Suppressor macrophage treated with lipopolysaccharide for 4 hours (primary cell): ENCODE measurements at regions not wholly inside any gene's neighbourhood (a gene's known extent, or its start where the extent isn't known, plus 50 kb on each side); places are given as distances from the start of the nearest gene placed in this dataset.
"Not testable (repeated sequence)": the region's sequence is repeated elsewhere in the genome, so short reads cannot be mapped to it uniquely, and the experiment has no call there.

Source experiments
- DNase-seq: peaks from one replicate; pipeline ENCODE4 v3.0.0-alpha.2; 2020

GRCh38 chr16:64085296-64085695 is 1036.6 kb downstream of the CDH11 start:
- DNase-seq = no peak

GRCh38 chr16:64084706-64085105 is 1037.2 kb downstream of the CDH11 start:
- DNase-seq = no peak

- DNase-seq = no peak
Observed at GRCh38 chr16:64083428-64084129, 1038.3 kb downstream of the CDH11 start.

GRCh38 chr16:64077242-64077641 is 1044.6 kb downstream of the CDH11 start:
- no peak for DNase-seq

GRCh38 chr16:64074706-64075105 is 1047.2 kb downstream of the CDH11 start:
- DNase-seq = no peak

- not testable (repeated sequence) for DNase-seq
Observed at GRCh38 chr16:64072131-64072730, 1049.6 kb downstream of the CDH11 start.

- DNase-seq = no peak
Observed at GRCh38 chr16:64065523-64065922, 1056.3 kb downstream of the CDH11 start.

- no peak for DNase-seq
Observed at GRCh38 chr16:64061621-64062020, 1060.2 kb downstream of the CDH11 start.

- DNase-seq = no peak
Observed at GRCh38 chr16:64060631-64061030, 1061.2 kb downstream of the CDH11 start.

GRCh38 chr16:64058685-64059084 is 1063.2 kb downstream of the CDH11 start:
- DNase-seq = no peak

- DNase-seq = no peak
Observed at GRCh38 chr16:64051824-64052223, 1070.0 kb downstream of the CDH11 start.

- no peak for DNase-seq
Observed at GRCh38 chr16:64047878-64048277, 1074.0 kb downstream of the CDH11 start.

- DNase-seq = no peak
Observed at GRCh38 chr16:64047207-64047606, 1074.7 kb downstream of the CDH11 start.

- DNase-seq = no peak
Observed at GRCh38 chr16:64035337-64035736, 1086.5 kb downstream of the CDH11 start.

- no peak for DNase-seq
Observed at GRCh38 chr16:64019339-64019738, 1102.5 kb downstream of the CDH11 start.

- no peak for DNase-seq
Observed at GRCh38 chr16:64017796-64018195, 1104.1 kb downstream of the CDH11 start.

GRCh38 chr16:64013856-64014255 is 1108.0 kb downstream of the CDH11 start:
- DNase-seq = no peak

- DNase-seq = no peak
Observed at GRCh38 chr16:64012166-64012565, 1109.7 kb downstream of the CDH11 start.

GRCh38 chr16:64011650-64012049 is 1110.2 kb downstream of the CDH11 start:
- DNase-seq = no peak

GRCh38 chr16:64008131-64008530 is 1113.7 kb downstream of the CDH11 start:
- DNase-seq = no peak

- DNase-seq = no peak
Observed at GRCh38 chr16:64004116-64004515, 1117.7 kb downstream of the CDH11 start.

GRCh38 chr16:63995025-63995424 is 1126.8 kb downstream of the CDH11 start:
- no peak for DNase-seq

- DNase-seq = no peak
Observed at GRCh38 chr16:63983401-63983800, 1138.5 kb downstream of the CDH11 start.

- DNase-seq = no peak
Observed at GRCh38 chr16:63982741-63983140, 1139.1 kb downstream of the CDH11 start.

- no peak for DNase-seq
Observed at GRCh38 chr16:63982110-63982509, 1139.8 kb downstream of the CDH11 start.
